Panc1 (cell line): ENCODE measurements at regions not wholly inside any gene's neighbourhood (a gene's known extent, or its start where the extent isn't known, plus 50 kb on each side); places are given as distances from the start of the nearest gene placed in this dataset.

Experiments used
- ATAC-seq: fragments of 200-7000 bp; cut with Tn5 transposase; 2 replicates; pipeline ENCODE4 v1.9.1; 2020; ENCODE audit warnings: mild to moderate bottlenecking, moderate library complexity
- BruUV-seq: library from RNA; stranded (reverse); fragments of 400-500 nt; replicated peaks from 2 replicates; lab custom pipeline; 2021; lab: Mats Ljungman, UMichigan
- CTCF ChIA-PET: fragments of 300-600 bp; sonication (Branson Sonifier 250); formaldehyde crosslinking; loops from one replicate; lab custom pipeline; 2022; ENCODE audit warnings: antibody characterized with exemption; lab: Charles Lee
- POLR2A ChIA-PET: fragments of 300-600 bp; sonication (Branson Sonifier 250); formaldehyde crosslinking; loops from one replicate; lab custom pipeline; 2022; ENCODE audit warnings: antibody characterized with exemption; lab: Charles Lee
- DNase-seq: peaks from one replicate; pipeline ENCODE4 v3.0.0-alpha.2; 2010; ENCODE audit warnings: low read depth, low spot score
- H3K27ac ChIP-seq: 2 replicates; pipeline ENCODE4 v1.5.1; 2011; ENCODE audit warnings: mild to moderate bottlenecking, low read length, inconsistent platforms
- H3K27me3 ChIP-seq: fragments of 200-500 bp; sonication (Bioruptor generic); 2 replicates; pipeline ENCODE4 v1.6.0; 2014; ENCODE audit warnings: low read length, inconsistent platforms; ENCODE audit not compliant: control insufficient read depth, insufficient read depth
- H3K36me3 ChIP-seq: fragments of 200-500 bp; sonication (Bioruptor generic); 2 replicates; pipeline ENCODE4 v1.5.1; 2014; ENCODE audit warnings: inconsistent platforms, mild to moderate bottlenecking, low read length, moderate library complexity; ENCODE audit not compliant: control insufficient read depth, insufficient read depth
- H3K4me1 ChIP-seq: 2 replicates; pipeline ENCODE4 v1.5.1; 2011; ENCODE audit warnings: inconsistent platforms, mild to moderate bottlenecking, low read length, moderate library complexity; ENCODE audit not compliant: control insufficient read depth, insufficient read depth
- H3K4me3 ChIP-seq, 2 experiments: 2 replicates each; pipeline ENCODE4 v1.5.1; 2011 to 2012; ENCODE audit warnings: low read depth in 2 of 2, low read length in 2 of 2, mild to moderate bottlenecking in 2 of 2, inconsistent platforms in 1 of 2, moderate library complexity in 1 of 2
- H3K9me3 ChIP-seq: fragments of 200-500 bp; sonication (Bioruptor generic); 2 replicates; pipeline ENCODE4 v1.5.1; 2014; ENCODE audit warnings: low read depth, mild to moderate bottlenecking, inconsistent platforms, low read length, moderate library complexity; ENCODE audit not compliant: control insufficient read depth, insufficient read depth
- CTCF ChIP-seq: fragments of 450-650 bp; IDR thresholded peaks from 2 replicates; pipeline ENCODE4 v1.5.1; 2017; ENCODE audit warnings: mild to moderate bottlenecking
- POLR2AphosphoS5 ChIP-seq: IDR thresholded peaks from 2 replicates; pipeline ENCODE4 v1.6.1; 2012; ENCODE audit warnings: mild to moderate bottlenecking, low read depth, low read length, moderate library complexity
- REST ChIP-seq, 2 experiments: IDR thresholded peaks; 2 replicates each; pipeline ENCODE4 v1.6.1; 2011 to 2012; ENCODE audit warnings: low read depth in 2 of 2, control low read depth in 1 of 2, low read length in 1 of 2, mild to moderate bottlenecking in 1 of 2, moderate library complexity in 1 of 2; ENCODE audit not compliant: insufficient read depth in 1 of 2
- SIN3A ChIP-seq: IDR thresholded peaks from 2 replicates; pipeline ENCODE4 v1.6.1; 2012; ENCODE audit warnings: low read depth, mild to moderate bottlenecking, low read length, moderate library complexity, borderline replicate concordance; ENCODE audit not compliant: insufficient read depth
- TCF7L2 ChIP-seq: IDR thresholded peaks from 2 replicates; pipeline ENCODE4 v1.6.1; 2011; ENCODE audit warnings: mild to moderate bottlenecking, low read depth, low read length, inconsistent platforms
- in situ Hi-C: cut with HindIII; loops from 2 replicates; pipeline ENCODE4 v1.10.0; 2016; ENCODE audit warnings: low sequenced_read_pairs, low pct_unique_long_range_greater_than_20kb
- intact Hi-C: fragments of 100-400 bp; cut with micrococcal nuclease; formaldehyde crosslinking; loops from one replicate; pipeline ENCODE4 v1.10.0; 2022; ENCODE audit not compliant: unreplicated experiment

GRCh38 chr5:124537107-124537506, 209.3 kb downstream of the ZNF608 start:
- no peak overlapping the region for H3K27ac ChIP-seq
- no peaks in the 10 kb centered on the region for H3K4me1 ChIP-seq
- ChIA-PET CTCF (no interaction called here), POLR2A (no interaction called here)
- no peak for DNase-seq
- no peaks in the 10 kb centered on the region for H3K36me3 ChIP-seq
- TF ChIP-seq POLR2AphosphoS5, result no peak
- no peak for TF ChIP-seq SIN3A
- no peak for TF ChIP-seq CTCF
- TF ChIP-seq REST (IDR thresholded peaks at IDR 0.05; ENCODE audit: insufficient read depth in 1 of 2, low read depth in 2 of 2, low read length in 1 of 2), result no peak
- no peak for TF ChIP-seq TCF7L2
- no peaks in the 10 kb centered on the region for H3K9me3 ChIP-seq
- no peak overlapping the region for H3K4me3 ChIP-seq
- no peak for ATAC-seq
- H3K27me3 ChIP-seq, result no peaks in the 10 kb centered on the region
- intact Hi-C loops, result no loop called here
- in situ Hi-C loops, result no loop called here
- no TSS peak for BruUV-seq

- CTCF ChIA-PET, result no interaction called here
- ATAC-seq, result no peak
- Histone ChIP-seq H3K36me3 (no peaks in the 10 kb centered on the region), H3K9me3 (no peaks in the 10 kb centered on the region), H3K27me3 (no peaks in the 10 kb centered on the region), H3K27ac (no peak overlapping the region), H3K4me3 (no peak overlapping the region), H3K4me1 (no peaks in the 10 kb centered on the region)
- POLR2A ChIA-PET, result no interaction called here
- in situ Hi-C loops, result no loop called here
- intact Hi-C loops, result no loop called here
- TF ChIP-seq TCF7L2, result no peak
- TF ChIP-seq POLR2AphosphoS5, result no peak
- TF ChIP-seq CTCF, result no peak
- TF ChIP-seq REST (IDR thresholded peaks at IDR 0.05; ENCODE audit: insufficient read depth in 1 of 2, low read depth in 2 of 2, low read length in 1 of 2), result no peak
- no peak for TF ChIP-seq SIN3A
- no peak for DNase-seq
- BruUV-seq, result no TSS peak
Observed at GRCh38 chr5:124536333-124536732, 210.1 kb downstream of the ZNF608 start.
